ENCODE measurements at regions not wholly inside any gene's neighbourhood (a gene's known extent, or its start where the extent isn't known, plus 50 kb on each side); places are given as distances from the start of the nearest gene placed in this dataset.

DNA sequence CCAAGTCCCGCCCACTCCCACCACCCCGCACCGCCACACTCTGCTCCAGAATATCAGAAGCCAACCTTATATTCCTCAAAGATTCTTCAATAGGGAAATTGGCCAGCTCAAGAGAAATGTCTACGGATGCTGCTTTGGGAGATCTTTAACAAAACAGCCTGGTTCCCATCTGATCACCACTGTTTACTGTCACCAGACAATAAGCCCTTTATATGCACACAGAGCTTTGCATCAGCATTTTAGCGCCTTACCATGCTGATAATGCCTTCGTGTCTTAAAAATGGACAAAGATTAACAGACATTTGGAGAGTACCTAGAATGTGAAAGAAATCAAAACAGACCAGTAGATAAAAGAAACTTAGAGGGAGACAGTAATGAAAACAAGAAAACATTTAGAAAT lies 141.7 kb upstream of the SYT6 start:
- H3K27me3 ChIP-seq (ENCODE audit: control insufficient read depth in 1 of 2, insufficient read depth in 2 of 2, low read length in 2 of 2) = no peaks in the 10 kb centered on the region
- no peak overlapping the region for H3K27ac ChIP-seq (ENCODE audit: low read depth in 1 of 2, low read length in 2 of 2)
- H3K36me3 Mint-ChIP-seq (ENCODE audit: low read depth) = no peaks in the 10 kb centered on the region
- ChIA-PET POLR2A (interaction anchor here (0.7 kb wide), 1 partner anchor 12 kb away, joined by 3 read pairs; no protein-coding TSS in a partner anchor), CTCF (no interaction called here)
- H3K36me3 ChIP-seq (ENCODE audit: insufficient read depth, low read length) = no peaks in the 10 kb centered on the region
- H3K27ac Mint-ChIP-seq = no peak overlapping the region
- H3K4me1 Mint-ChIP-seq (ENCODE audit: low read depth) = no peaks in the 10 kb centered on the region
- H3K4me3 Mint-ChIP-seq = no peak overlapping the region
- H3K27me3 Mint-ChIP-seq = no peaks in the 10 kb centered on the region
- no peaks in the 10 kb centered on the region for H3K9me3 ChIP-seq (ENCODE audit: control insufficient read depth in 1 of 2, insufficient read depth in 1 of 2, low read length in 2 of 2)
- H3K4me1 ChIP-seq (ENCODE audit: insufficient read depth, low read length) = no peaks in the 10 kb centered on the region
- intact Hi-C loops (cut with DNase I, micrococcal nuclease) = no loop called here
- ATAC-seq (ENCODE audit: poor library complexity) = no peak
- TF ChIP-seq, protein P1, sequence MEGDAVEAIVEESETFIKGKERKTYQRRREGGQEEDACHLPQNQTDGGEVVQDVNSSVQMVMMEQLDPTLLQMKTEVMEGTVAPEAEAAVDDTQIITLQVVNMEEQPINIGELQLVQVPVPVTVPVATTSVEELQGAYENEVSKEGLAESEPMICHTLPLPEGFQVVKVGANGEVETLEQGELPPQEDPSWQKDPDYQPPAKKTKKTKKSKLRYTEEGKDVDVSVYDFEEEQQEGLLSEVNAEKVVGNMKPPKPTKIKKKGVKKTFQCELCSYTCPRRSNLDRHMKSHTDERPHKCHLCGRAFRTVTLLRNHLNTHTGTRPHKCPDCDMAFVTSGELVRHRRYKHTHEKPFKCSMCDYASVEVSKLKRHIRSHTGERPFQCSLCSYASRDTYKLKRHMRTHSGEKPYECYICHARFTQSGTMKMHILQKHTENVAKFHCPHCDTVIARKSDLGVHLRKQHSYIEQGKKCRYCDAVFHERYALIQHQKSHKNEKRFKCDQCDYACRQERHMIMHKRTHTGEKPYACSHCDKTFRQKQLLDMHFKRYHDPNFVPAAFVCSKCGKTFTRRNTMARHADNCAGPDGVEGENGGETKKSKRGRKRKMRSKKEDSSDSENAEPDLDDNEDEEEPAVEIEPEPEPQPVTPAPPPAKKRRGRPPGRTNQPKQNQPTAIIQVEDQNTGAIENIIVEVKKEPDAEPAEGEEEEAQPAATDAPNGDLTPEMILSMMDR (IDR thresholded peaks at IDR 0.05) = no peak
- DNase-seq = no peak
- no peaks in the 10 kb centered on the region for H3K9me3 Mint-ChIP-seq
- H3K4me3 ChIP-seq (ENCODE audit: low read length) = no peak overlapping the region

DNA sequence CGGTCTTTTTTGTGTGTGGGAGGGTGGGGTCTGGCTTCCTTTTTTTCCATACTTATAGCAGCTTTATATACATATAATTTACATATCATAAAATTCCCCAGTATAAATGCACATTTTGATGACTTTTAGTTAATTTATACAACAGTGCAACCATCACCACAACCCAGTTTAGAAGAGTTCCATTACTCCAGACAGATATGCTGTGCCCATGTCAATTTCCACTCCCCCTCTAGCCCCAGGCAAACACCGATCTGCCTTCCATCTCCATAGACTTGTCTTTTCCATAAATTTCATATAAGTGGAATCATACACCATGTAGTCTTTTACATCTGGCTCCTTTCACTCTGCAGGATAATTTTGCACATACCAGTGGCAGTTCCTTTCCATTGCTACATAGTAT lies 139.2 kb upstream of the SYT6 start:
- H3K4me3 ChIP-seq (ENCODE audit: low read length) = no peak overlapping the region
- no peak for DNase-seq
- H3K4me1 ChIP-seq (ENCODE audit: insufficient read depth, low read length) = no peaks in the 10 kb centered on the region
- CTCF ChIA-PET = interaction anchor here (1.8 kb wide), 1 partner anchor 10 kb away, joined by 6 read pairs; no protein-coding TSS in a partner anchor
- H3K27me3 Mint-ChIP-seq = no peaks in the 10 kb centered on the region
- H3K4me3 Mint-ChIP-seq = no peak overlapping the region
- H3K9me3 ChIP-seq (ENCODE audit: control insufficient read depth in 1 of 2, insufficient read depth in 1 of 2, low read length in 2 of 2) = no peaks in the 10 kb centered on the region
- POLR2A ChIA-PET = no interaction called here
- no peak for ATAC-seq (ENCODE audit: poor library complexity)
- no peaks in the 10 kb centered on the region for H3K4me1 Mint-ChIP-seq (ENCODE audit: low read depth)
- TF ChIP-seq, protein P1 (IDR thresholded peaks at IDR 0.05) = no peak
- H3K27ac ChIP-seq (ENCODE audit: low read depth in 1 of 2, low read length in 2 of 2) = no peak overlapping the region
- intact Hi-C loops (cut with DNase I, micrococcal nuclease) = no loop called here
- H3K27me3 ChIP-seq (ENCODE audit: control insufficient read depth in 1 of 2, insufficient read depth in 2 of 2, low read length in 2 of 2) = no peaks in the 10 kb centered on the region
- H3K36me3 ChIP-seq (ENCODE audit: insufficient read depth, low read length) = no peaks in the 10 kb centered on the region
- no peaks in the 10 kb centered on the region for H3K9me3 Mint-ChIP-seq
- no peak overlapping the region for H3K27ac Mint-ChIP-seq
- no peaks in the 10 kb centered on the region for H3K36me3 Mint-ChIP-seq (ENCODE audit: low read depth)

DNA sequence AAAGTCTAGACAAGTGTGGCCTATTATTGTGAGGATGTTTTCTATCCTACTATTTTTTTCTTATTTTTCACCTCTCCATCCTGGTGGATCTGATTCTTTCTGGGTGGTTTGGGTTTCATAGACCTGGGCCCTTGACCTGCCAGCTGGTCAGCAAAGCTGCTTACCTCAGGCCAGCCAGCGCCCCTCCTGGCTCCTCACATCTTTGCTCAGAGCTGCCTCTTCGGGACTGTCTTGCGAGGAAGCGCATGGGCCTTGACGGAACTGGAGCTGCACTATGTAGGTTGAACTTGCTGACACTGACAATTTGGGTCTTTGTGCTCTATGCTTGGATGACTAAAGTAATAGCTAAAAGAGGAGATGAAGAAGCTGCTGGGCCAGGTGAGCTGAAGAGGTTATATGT lies 138.5 kb upstream of the SYT6 start:
- H3K4me1 Mint-ChIP-seq (ENCODE audit: low read depth) = no peaks in the 10 kb centered on the region
- no peak for ATAC-seq (ENCODE audit: poor library complexity)
- intact Hi-C loops (cut with DNase I, micrococcal nuclease) = no loop called here
- H3K36me3 Mint-ChIP-seq (ENCODE audit: low read depth) = no peaks in the 10 kb centered on the region
- H3K9me3 Mint-ChIP-seq = no peaks in the 10 kb centered on the region
- no peak overlapping the region for H3K4me3 Mint-ChIP-seq
- Histone ChIP-seq H3K27me3 (ENCODE audit: control insufficient read depth in 1 of 2, insufficient read depth in 2 of 2, low read length in 2 of 2) (no peaks in the 10 kb centered on the region), H3K4me3 (ENCODE audit: low read length) (no peak overlapping the region), H3K27ac (ENCODE audit: low read depth in 1 of 2, low read length in 2 of 2) (no peak overlapping the region), H3K36me3 (ENCODE audit: insufficient read depth, low read length) (no peaks in the 10 kb centered on the region), H3K4me1 (ENCODE audit: insufficient read depth, low read length) (no peaks in the 10 kb centered on the region), H3K9me3 (ENCODE audit: control insufficient read depth in 1 of 2, insufficient read depth in 1 of 2, low read length in 2 of 2) (no peaks in the 10 kb centered on the region)
- TF ChIP-seq, protein P1 (IDR thresholded peaks at IDR 0.05) = no peak
- ChIA-PET POLR2A (no interaction called here), CTCF (interaction anchor here (1.8 kb wide), 1 partner anchor 10 kb away, joined by 6 read pairs; no protein-coding TSS in a partner anchor)
- DNase-seq = no peak
- no peak overlapping the region for H3K27ac Mint-ChIP-seq
- no peaks in the 10 kb centered on the region for H3K27me3 Mint-ChIP-seq
